Kidney (tissue), 13 donors: ENCODE measurements at regions not wholly inside any gene's neighbourhood (a gene's known extent, or its start where the extent isn't known, plus 50 kb on each side); places are given as distances from the start of the nearest gene placed in this dataset.
A peak's percentile ranks its signal among the peaks of the same experiment; 100 is the strongest.

Experiments
- DNase-seq, 5 donors: peaks; one replicate each; pipeline ENCODE4 v3.0.0-alpha.2; 2013 to 2020
- FAIRE-seq: peaks from 2 replicates; lab custom pipeline; 2012; peaks lifted over from hg19 to GRCh38; lab: Jason Lieb, UNC
- H3K27ac ChIP-seq, 2 donors: one replicate each; pipeline ENCODE4 v1.7.0; 2013; ENCODE audit warnings: low read depth in 2 of 2, low read length in 2 of 2, inconsistent platforms in 1 of 2
- H3K27me3 ChIP-seq: one replicate; pipeline ENCODE4 v1.7.1; 2013; ENCODE audit warnings: low read length, inconsistent platforms; ENCODE audit not compliant: control insufficient read depth, insufficient read depth
- H3K36me3 ChIP-seq, 3 donors: one replicate each; pipeline versions ENCODE4 v1.7.0 to v1.7.1; 2013; ENCODE audit warnings: low read length in 3 of 3, control low read depth in 1 of 3, inconsistent platforms in 1 of 3; ENCODE audit not compliant: insufficient read depth in 3 of 3, control insufficient read depth in 2 of 3
- H3K4me1 ChIP-seq, 3 donors: one replicate each; pipeline versions ENCODE4 v1.7.0 to v1.7.1; 2013; ENCODE audit warnings: low read length in 3 of 3, inconsistent platforms in 1 of 3, low read depth in 1 of 3; ENCODE audit not compliant: control insufficient read depth in 2 of 3, insufficient read depth in 2 of 3
- H3K4me3 ChIP-seq, 3 donors: one replicate each; pipeline versions ENCODE4 v1.7.0 to v1.8.1; 2013; ENCODE audit warnings: low read length in 3 of 3, control low read depth in 1 of 3, inconsistent platforms in 1 of 3
- H3K9ac ChIP-seq, 3 donors: one replicate each; pipeline versions ENCODE4 v1.7.0 to v1.7.1; 2013; ENCODE audit warnings: low read length in 3 of 3, control low read depth in 1 of 3, inconsistent platforms in 1 of 3
- H3K9me3 ChIP-seq, 3 donors: one replicate each; pipeline versions ENCODE4 v1.7.0 to v1.7.1; 2013; ENCODE audit warnings: low read length in 3 of 3, control low read depth in 1 of 3, inconsistent platforms in 1 of 3; ENCODE audit not compliant: control insufficient read depth in 2 of 3, insufficient read depth in 1 of 3
- intact Hi-C: fragments of 100-400 bp; cut with DNase I; formaldehyde crosslinking; loops from one replicate; pipeline ENCODE4 v1.11.1; 2022
- TF ChIP-seq, protein P1 (sequence below): IDR thresholded peaks from 3 replicates; pipeline ENCODE4 v1.5.1; 2012; ENCODE audit warnings: mild to moderate bottlenecking, moderate library complexity, borderline replicate concordance; ENCODE audit not compliant: insufficient read depth; ENCODE audit errors: extremely low read depth
- donor health status: control.
- donor health status: control.
- donor health status: control.
- donor health status: control.
- donor health status: control.
- donor health status: DM: yes; HTN: yes; CAD: no.
- donor health status: Normal renal cell carcinoma (clear cell type).

DNA sequence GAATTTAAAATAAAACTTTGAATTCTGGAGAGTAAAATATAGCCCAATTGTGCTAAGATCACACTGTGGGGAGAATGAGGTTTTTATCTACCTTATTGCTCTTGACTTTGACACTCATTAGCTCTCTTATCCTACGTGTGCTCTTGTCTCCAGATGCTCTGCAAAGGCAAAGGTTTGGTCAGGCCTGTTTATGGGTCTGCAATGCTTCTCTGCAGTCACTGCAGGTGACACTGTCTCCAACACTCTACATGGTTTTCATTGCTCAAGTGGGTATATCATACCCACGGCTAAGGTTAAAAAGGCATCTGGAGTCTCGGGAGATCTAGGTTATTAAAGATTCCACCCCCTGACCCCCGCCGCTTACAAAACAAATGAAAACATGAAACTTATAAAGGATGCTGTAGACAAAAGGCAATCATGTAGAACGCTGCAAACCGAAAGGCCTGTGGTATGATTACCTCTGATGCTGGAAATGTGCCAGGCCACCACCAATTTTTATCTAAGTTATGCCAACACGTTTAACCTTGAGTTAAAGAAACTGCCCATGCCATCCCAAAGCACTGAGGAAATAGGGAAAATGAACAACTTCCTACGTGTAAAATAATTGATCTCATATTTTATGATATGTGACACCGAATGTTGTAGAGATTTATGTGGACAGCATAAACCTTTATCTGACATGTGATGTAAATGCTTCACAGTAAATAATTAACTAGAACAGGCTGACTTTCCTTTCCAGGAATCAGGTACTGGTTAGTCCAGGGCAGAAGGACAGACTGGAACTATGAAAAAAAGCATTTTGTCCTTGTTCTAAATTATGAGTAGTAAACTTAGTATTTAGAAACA lies 238.2 kb upstream of the NOX3 start:
- Histone ChIP-seq H3K9me3 (no peaks in the 10 kb centered on the region), H3K27me3 (no peaks in the 10 kb centered on the region), H3K4me1 (peaks cover 0 to 15% (median 14%) of the 10 kb centered on the region in 3 donors), H3K4me3 (peak overlapping the region in 2 of 3 donors; percentile 27 to 36), H3K9ac (peak overlapping the region in 1 of 3 donors; percentile 3), H3K27ac (peak overlapping the region; percentile 85 to 91), H3K36me3 (no peaks in the 10 kb centered on the region)
- peak; percentile 54 for FAIRE-seq
- intact Hi-C loops: no loop called here
- TF ChIP-seq, protein P1, sequence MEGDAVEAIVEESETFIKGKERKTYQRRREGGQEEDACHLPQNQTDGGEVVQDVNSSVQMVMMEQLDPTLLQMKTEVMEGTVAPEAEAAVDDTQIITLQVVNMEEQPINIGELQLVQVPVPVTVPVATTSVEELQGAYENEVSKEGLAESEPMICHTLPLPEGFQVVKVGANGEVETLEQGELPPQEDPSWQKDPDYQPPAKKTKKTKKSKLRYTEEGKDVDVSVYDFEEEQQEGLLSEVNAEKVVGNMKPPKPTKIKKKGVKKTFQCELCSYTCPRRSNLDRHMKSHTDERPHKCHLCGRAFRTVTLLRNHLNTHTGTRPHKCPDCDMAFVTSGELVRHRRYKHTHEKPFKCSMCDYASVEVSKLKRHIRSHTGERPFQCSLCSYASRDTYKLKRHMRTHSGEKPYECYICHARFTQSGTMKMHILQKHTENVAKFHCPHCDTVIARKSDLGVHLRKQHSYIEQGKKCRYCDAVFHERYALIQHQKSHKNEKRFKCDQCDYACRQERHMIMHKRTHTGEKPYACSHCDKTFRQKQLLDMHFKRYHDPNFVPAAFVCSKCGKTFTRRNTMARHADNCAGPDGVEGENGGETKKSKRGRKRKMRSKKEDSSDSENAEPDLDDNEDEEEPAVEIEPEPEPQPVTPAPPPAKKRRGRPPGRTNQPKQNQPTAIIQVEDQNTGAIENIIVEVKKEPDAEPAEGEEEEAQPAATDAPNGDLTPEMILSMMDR: no peak
- peak in 3 of 5 donors; percentile 27 to 77 (median 57) for DNase-seq

DNA sequence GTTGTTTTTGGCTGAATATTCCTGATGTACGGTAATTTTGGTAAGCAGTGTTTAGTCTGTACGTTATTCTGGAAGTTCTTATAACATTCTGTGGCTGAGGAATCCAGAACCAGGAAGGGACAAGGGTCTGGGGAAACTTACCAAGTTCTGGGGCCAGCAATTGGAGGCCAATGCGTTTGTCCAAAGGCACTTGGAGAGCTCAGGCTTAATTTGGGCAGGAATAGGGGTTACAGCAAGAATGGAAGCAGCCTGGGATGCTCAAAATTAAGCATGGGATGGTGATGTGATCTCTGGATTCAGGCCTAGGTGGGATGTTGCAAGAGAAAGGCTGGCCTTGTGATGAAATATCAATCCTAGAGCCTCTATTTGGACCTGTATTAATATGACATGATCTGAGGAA lies 235.2 kb upstream of the NOX3 start:
- Histone ChIP-seq H3K36me3 (no peaks in the 10 kb centered on the region), H3K9me3 (no peaks in the 10 kb centered on the region), H3K27ac (no peak overlapping the region), H3K27me3 (no peaks in the 10 kb centered on the region), H3K9ac (no peak overlapping the region), H3K4me3 (no peak overlapping the region), H3K4me1 (peaks cover 0 to 15% (median 14%) of the 10 kb centered on the region in 3 donors)
- DNase-seq (no peak), FAIRE-seq (no peak)
- intact Hi-C loops: no loop called here
- TF ChIP-seq, protein P1: no peak

DNA sequence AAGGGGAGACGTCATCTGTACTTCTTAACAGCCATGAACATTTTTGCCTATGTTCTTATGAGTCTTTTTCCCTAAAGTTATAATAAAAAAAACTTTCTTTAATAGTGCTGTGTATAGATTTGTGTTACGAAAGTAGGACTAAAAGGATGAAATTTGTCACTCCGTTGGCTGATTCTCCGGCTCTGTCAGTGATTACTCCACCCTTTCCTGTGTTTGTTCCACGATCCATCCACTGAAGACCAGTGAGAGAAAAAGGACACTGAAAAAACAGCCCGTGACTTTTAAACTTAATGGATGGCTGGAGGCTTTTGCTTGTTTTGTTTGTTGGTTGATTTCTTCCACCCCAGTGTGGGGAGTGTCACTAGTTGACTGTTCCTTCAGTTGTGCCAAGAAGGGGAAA lies 232.0 kb upstream of the NOX3 start:
- Histone ChIP-seq H3K4me1 (peaks cover 0 to 7% (median 7%) of the 10 kb centered on the region in 3 donors), H3K9me3 (no peaks in the 10 kb centered on the region), H3K27me3 (no peaks in the 10 kb centered on the region), H3K9ac (no peak overlapping the region), H3K27ac (no peak overlapping the region), H3K36me3 (no peaks in the 10 kb centered on the region), H3K4me3 (no peak overlapping the region)
- DNase-seq (peak in 1 of 5 donors; percentile 22), FAIRE-seq (no peak)
- intact Hi-C loops: no loop called here
- TF ChIP-seq, protein P1: no peak
